ENCODE measurements at regions not wholly inside any gene's neighbourhood (a gene's known extent, or its start where the extent isn't known, plus 50 kb on each side); places are given as distances from the start of the nearest gene placed in this dataset.
"Not testable (repeated sequence)": the region's sequence is repeated elsewhere in the genome, so short reads cannot be mapped to it uniquely, and the experiment has no call there.

DNA sequence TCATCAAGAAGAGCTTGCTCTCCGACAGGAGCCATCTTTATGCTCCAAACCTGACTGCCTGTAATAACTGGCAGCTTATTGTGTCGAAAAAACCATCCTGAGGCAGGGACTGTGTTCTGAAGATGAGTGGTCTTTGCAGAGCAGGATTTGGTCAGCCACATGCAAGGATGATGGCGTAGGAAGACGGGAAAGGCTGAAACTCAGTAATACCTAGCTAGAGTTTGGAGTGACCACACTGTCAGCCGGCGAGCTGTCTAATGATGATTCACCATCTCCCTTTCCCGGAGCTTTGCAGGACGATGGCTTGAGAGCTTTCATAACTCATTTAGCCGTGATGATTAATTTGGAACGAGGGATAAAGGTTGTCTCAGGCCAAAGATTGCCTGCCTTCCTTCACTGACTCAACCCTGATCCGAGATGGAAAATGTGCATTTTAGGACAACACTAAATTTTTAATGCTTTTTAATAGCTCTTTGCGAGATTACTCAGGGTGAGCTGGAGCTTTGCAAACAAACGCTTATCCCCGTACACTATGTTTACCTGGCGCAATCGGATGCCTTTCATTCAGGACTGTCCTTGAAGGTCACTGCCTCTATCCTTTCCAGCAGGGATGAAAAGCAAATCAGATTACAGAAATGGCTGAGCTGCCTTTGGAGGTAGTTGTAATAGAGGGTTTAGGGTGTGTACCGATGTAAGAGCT is 288.5 kb downstream of the ASMT start:
- no peak for DNase-seq

DNA sequence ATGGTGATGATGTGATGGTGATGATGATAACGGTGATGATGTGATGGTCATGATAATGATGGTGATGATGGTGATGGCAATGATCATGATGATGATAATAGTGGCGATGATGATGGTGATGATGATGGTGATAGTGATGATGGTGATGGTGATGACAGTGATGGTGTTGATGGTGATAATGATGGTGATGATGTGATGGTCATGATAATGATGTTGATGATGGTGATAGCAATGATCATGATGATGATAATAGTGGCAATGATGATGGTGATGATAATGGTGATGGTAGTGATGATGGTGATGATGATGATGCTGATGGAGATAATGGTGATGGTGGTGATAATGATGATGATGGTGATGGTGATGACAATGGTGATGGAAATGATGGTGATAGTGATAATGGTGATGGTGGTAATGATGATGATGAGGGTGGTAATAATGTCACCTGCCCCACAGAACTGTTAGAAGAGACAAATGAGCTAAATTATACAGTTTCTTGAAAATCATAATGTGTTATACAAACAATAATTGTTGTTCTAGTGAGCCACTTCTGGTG is 289.9 kb downstream of the ASMT start:
- DNase-seq = no peak

- DNase-seq = no peak
Observed at GRCh38 chrX:1906028-1906427, 291.2 kb downstream of the ASMT start.

- not testable (repeated sequence) for DNase-seq
Observed at GRCh38 chrX:1908996-1909395, 294.1 kb downstream of the ASMT start.

DNA sequence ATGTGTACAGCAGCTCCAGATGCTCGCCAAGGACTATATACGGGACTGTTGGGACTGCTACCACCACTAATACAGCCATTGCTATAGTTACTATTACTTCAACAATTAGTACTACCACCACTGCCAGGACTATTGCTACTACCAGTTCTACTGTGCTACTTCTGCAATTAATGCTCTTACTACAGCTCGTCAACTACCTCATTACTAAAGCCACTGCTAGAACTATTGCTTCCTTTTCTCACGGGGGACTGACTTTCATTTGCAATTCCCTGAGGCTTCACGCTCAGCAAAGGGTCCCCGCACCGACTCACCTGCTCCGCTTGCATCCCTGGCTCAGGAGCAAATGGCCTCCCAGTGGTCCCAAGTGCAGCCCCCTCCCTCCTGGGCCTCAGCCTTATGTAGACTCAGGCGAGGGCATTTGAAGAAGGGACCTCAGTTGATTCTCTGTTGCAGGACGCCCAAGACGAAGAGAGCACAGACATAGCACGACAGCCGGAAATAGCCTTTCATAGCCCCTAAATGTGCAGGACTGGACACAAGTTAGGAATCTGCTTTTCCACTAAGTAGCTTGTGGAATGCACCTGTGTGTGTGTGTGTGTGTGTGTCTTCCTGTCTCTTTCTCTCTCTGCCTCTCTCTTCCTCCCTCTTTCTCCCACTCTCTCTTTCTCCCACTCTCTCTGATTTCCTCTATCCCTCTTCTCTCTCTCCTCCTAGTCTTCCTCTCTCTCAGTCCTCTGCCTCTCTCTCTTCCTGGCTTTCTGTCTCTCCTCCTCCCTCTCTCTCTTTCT is 294.8 kb downstream of the ASMT start:
- DNase-seq = no peak

GRCh38 chrX:1910207-1910470 is 295.3 kb downstream of the ASMT start:
- no peak for DNase-seq

DNA sequence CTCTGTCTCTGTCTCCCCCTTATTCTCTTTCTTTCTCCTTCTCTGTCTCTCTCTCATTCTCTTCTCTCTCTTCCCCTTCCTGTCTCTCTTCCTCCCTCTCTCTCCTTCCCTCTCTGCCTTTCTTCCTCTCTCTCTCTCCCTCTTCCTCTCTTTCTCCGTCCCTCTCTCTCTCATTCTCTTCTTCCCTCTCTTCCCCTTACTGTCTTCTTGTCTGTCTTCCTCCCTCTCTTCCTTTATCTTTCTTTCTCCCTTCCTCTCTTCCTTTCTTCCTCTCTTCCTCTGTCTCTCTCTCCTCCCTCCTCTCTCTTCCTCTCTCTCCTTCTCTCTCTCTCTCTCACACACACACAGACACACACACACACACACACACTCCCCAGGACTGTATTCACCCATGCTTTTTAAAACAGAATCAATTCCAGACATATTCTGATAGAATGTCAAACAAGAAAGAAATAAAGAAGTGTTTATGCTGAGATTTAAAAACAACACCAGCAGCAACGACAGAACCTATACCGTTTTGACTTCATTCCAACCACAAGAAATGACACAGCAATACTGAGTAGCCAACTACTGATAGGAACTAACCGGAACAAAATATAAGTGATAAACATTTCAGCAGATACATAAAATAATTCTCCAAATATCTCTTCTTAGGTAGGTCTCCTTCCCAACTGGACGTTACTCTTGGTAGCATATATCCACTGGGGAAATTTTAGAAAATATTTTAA is 296.7 kb downstream of the ASMT start:
- DNase-seq = no peak

GRCh38 chrX:1912193-1912592 is 297.3 kb downstream of the ASMT start:
- no peak for DNase-seq

GRCh38 chrX:1914606-1915365 is 299.9 kb downstream of the ASMT start:
- no peak for DNase-seq

DNA sequence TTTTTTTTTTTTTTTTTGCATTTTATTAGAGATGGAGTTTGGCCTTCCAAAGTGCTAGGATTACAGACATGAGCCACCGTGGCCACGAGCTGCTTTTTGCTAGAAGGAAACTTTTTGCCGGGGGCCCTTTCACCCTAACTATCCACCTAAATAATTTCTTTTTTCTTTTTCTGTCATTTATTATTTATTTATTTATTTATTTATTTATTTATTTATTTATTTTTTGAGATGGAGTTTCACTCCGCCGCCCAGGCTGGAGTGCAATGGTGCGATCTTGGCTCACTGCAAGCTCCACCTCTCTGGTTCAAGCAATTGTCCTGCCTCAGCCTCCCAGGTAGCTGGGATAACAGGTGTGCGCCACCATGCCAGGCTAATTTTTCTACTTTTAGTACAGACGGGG is 303.9 kb downstream of the ASMT start:
- no peak for DNase-seq

GRCh38 chrX:1925053-1925481 is 310.2 kb downstream of the ASMT start:
- DNase-seq = no peak

DNA sequence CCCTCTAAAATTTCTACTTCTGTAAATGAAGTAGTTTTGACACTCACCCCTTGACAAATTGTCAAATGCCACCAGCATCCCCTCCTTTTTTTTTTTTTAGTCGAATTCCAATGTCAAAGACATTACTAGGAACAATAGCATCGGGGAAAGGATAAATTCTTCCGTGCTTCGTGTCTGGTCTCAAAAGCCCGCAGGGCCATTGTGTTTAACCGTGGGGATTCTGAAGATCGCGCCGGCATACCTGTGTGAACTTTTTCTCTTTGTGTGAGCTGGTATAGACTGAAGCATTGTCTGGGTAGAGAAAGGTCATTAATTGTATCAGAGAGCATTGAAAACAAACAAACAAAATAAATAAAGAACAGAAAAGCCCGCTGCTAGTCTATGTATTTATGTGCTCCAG is 313.9 kb downstream of the ASMT start:
- DNase-seq = no peak

DNA sequence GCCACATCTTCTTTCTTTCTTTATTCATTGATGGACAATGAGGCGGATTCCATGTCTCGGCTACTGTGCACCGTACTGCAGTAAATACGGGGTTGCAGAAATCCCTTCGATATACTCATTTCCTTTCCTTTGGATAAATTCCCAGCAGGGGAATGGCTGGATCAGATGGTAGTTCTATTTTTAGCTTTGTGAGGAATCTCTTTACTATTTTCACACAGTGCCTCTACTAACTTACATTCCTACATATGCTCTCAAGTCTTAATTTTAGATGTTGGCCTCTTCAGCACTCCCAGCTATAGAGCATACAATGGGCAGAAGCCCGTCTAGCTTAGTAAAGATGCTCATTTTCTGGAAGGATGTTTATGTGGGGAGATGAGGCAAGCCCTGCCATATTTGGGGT is 317.4 kb downstream of the ASMT start:
- DNase-seq = no peak

DNA sequence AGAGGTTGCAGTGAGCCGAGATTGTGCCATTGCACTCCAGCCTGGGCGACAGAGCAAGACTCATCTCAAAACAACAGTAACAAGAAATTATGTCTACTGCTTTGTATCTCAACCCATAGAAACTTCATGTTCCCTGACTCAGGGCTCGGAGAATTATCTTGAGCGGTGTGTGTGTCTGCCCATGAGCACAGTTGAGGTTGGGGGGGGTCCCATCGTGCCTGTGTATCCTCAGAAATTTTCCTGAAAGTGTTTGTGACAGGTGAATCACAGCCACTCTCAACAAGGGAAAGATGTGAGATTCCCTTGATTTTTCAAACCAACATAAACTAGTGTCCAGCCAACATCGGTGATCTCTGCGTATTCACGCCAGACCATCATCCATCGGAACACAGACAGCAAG is 319.1 kb downstream of the ASMT start:
- DNase-seq = no peak

DNA sequence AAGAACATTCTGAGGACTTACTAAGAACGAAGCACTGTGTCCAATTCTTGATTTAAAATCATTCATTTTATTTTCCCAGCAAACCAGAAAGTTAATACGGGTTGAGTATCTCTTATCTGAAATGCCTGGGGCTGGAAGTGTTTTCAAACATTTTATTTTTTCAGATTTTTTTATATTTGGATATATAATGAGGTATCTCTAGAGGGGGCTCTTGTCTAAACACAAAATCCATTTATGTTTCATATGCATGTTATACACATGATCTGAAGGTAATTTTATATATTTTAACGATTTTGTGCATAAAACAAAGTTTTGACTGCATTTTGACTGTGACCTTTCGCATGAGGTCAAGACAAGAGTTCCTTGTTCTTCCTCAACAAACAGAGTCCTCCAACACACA is 320.9 kb downstream of the ASMT start:
- DNase-seq = no peak

- DNase-seq = no peak
Observed at GRCh38 chrX:1938190-1938589, 323.3 kb downstream of the ASMT start.

DNA sequence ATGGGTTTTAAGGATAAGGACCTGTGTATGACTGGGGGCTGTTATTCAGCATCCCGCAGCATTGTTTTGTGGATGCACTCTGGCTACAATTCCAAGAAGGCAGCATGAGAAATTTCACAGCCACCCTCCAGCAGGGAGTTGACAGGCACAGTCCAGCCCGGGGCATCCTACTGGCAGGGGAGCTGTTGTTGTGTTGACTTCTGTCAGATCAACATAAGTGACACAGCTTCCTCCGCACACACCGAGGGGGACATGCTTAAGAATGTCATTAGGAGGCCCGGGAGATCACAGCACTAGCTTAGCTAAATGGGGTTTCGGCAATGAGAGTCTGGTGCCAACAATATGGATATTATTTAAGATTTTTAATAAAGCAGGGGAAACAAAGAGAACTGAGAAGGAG is 326.5 kb downstream of the ASMT start:
- DNase-seq = no peak

DNA sequence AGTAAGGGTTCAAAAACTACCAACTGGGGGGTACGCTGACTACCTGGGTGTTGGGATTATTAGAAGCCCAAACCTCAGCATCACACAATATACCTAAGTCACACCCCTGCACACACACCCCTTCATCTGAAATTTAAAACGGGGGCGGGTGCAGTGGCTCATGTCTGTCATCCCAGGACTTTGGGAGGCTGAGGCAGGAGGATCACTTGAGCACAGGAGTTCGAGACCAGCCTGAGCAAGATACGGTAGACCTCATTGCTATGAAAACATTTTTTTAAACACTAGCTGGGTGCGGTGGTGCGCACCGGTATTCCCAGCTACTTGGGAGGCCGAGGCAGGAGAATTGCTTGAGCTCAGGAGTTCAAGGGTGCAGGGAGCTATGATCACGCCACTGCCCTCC is 331.0 kb downstream of the ASMT start:
- no peak for DNase-seq

- no peak for DNase-seq
Observed at GRCh38 chrX:1946974-1947373, 332.1 kb downstream of the ASMT start.

Data from muscle of arm (tissue), 1 donor.